MCF 10A (cell line): ENCODE measurements at regions not wholly inside any gene's neighbourhood (a gene's known extent, or its start where the extent isn't known, plus 50 kb on each side); places are given as distances from the start of the nearest gene placed in this dataset.
"Not testable (repeated sequence)": the region's sequence is repeated elsewhere in the genome, so short reads cannot be mapped to it uniquely, and the experiment has no call there.

Experiments
- BruUV-seq: library from RNA; stranded (reverse); fragments of 400-500 nt; replicated peaks from 2 replicates; lab custom pipeline; 2021; lab: Mats Ljungman, UMichigan
- CTCF ChIA-PET: fragments of 300-600 bp; sonication (Branson Sonifier 250); formaldehyde crosslinking; extraction: SDS; loops from one replicate; lab custom pipeline; 2021; ENCODE audit warnings: antibody characterized with exemption, inconsistent platforms; lab: Yijun Ruan, JAX
- POLR2A ChIA-PET: fragments of 300-600, 350-650 bp; sonication (Branson Sonifier 250); formaldehyde crosslinking; extraction: SDS; loops from one replicate; lab custom pipeline; 2020; ENCODE audit warnings: antibody characterized with exemption, inconsistent platforms; lab: Yijun Ruan, JAX
- DNase-seq: peaks from one replicate; pipeline ENCODE4 v3.0.0-alpha.2; 2018; ENCODE audit not compliant: unreplicated experiment
- H3K27ac Mint-ChIP-seq: one replicate; pipeline ENCODE4 v1.8.0; 2022; ENCODE audit warnings: mild to moderate bottlenecking, low read depth, mixed read lengths; ENCODE audit not compliant: unreplicated experiment
- H3K27me3 Mint-ChIP-seq: one replicate; pipeline ENCODE4 v1.8.0; 2022; ENCODE audit warnings: mixed read lengths; ENCODE audit not compliant: insufficient read depth, unreplicated experiment
- H3K36me3 Mint-ChIP-seq: one replicate; pipeline ENCODE4 v1.8.0; 2022; ENCODE audit warnings: mild to moderate bottlenecking, moderate library complexity, mixed read lengths; ENCODE audit not compliant: insufficient read depth, unreplicated experiment
- H3K4me1 Mint-ChIP-seq: one replicate; pipeline ENCODE4 v1.8.0; 2022; ENCODE audit warnings: mixed read lengths; ENCODE audit not compliant: insufficient read depth, unreplicated experiment
- H3K4me3 Mint-ChIP-seq: one replicate; pipeline ENCODE4 v1.8.0; 2022; ENCODE audit warnings: mild to moderate bottlenecking, moderate library complexity, mixed read lengths; ENCODE audit not compliant: unreplicated experiment
- H3K9me3 Mint-ChIP-seq: one replicate; pipeline ENCODE4 v1.8.0; 2022; ENCODE audit warnings: mixed read lengths; ENCODE audit not compliant: unreplicated experiment
- intact Hi-C: fragments of 100-400 bp; cut with micrococcal nuclease; formaldehyde crosslinking; loops from 2 replicates; pipeline ENCODE4 v1.14.1; 2022
- TF ChIP-seq, protein P1 (sequence below): fragments of 200-600 bp; IDR thresholded peaks from one replicate; pipeline ENCODE4 v1.8.0; 2022; ENCODE audit warnings: antibody characterized with exemption, mild to moderate bottlenecking; ENCODE audit not compliant: unreplicated experiment

GRCh38 chrX:3415011-3415410 lies 68.6 kb upstream of the MXRA5 start:
- no peak overlapping the region for H3K4me3 Mint-ChIP-seq
- BruUV-seq: no TSS peak
- H3K9me3 Mint-ChIP-seq: no peaks in the 10 kb centered on the region
- intact Hi-C loops: no loop called here
- ChIA-PET POLR2A (no interaction called here), CTCF (no interaction called here)
- peaks cover 19% of the 10 kb centered on the region for H3K27me3 Mint-ChIP-seq
- no peaks in the 10 kb centered on the region for H3K4me1 Mint-ChIP-seq
- H3K27ac Mint-ChIP-seq: no peak overlapping the region
- TF ChIP-seq, protein P1, sequence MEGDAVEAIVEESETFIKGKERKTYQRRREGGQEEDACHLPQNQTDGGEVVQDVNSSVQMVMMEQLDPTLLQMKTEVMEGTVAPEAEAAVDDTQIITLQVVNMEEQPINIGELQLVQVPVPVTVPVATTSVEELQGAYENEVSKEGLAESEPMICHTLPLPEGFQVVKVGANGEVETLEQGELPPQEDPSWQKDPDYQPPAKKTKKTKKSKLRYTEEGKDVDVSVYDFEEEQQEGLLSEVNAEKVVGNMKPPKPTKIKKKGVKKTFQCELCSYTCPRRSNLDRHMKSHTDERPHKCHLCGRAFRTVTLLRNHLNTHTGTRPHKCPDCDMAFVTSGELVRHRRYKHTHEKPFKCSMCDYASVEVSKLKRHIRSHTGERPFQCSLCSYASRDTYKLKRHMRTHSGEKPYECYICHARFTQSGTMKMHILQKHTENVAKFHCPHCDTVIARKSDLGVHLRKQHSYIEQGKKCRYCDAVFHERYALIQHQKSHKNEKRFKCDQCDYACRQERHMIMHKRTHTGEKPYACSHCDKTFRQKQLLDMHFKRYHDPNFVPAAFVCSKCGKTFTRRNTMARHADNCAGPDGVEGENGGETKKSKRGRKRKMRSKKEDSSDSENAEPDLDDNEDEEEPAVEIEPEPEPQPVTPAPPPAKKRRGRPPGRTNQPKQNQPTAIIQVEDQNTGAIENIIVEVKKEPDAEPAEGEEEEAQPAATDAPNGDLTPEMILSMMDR: no peak
- no peak for DNase-seq
- H3K36me3 Mint-ChIP-seq: no peaks in the 10 kb centered on the region

GRCh38 chrX:3411626-3412025 lies 65.2 kb upstream of the MXRA5 start:
- H3K9me3 Mint-ChIP-seq, intact Hi-C loops, CTCF ChIA-PET, DNase-seq, H3K4me1 Mint-ChIP-seq, H3K27ac Mint-ChIP-seq, H3K36me3 Mint-ChIP-seq, POLR2A ChIA-PET, BruUV-seq, H3K4me3 Mint-ChIP-seq: not testable (repeated sequence)
- peaks cover 19% of the 10 kb centered on the region for H3K27me3 Mint-ChIP-seq

DNA sequence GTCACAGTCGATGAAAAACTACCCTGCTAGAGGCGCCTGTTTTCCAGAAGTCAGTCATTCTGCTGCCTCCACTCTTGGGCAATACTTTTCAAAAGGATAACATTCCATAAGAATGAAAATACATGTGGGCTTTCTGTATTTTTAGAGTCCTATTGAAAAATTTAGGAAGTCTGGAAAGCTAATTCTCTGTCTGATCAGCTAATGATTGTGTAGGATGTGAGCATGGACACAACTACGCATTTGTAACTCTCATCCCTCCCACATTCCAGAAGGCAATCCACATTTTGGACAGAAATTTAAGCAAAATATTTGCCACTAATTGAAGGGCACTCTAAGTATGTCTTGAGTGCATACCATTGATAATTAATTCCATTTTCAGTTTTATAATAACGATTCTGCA lies 63.5 kb upstream of the MXRA5 start:
- H3K4me1 Mint-ChIP-seq, H3K4me3 Mint-ChIP-seq, DNase-seq, H3K27me3 Mint-ChIP-seq, CTCF ChIA-PET, H3K36me3 Mint-ChIP-seq, POLR2A ChIA-PET, intact Hi-C loops, H3K27ac Mint-ChIP-seq, BruUV-seq, H3K9me3 Mint-ChIP-seq: not testable (repeated sequence)

GRCh38 chrX:3407781-3408180 lies 61.3 kb upstream of the MXRA5 start:
- Mint-ChIP-seq H3K9me3 (no peaks in the 10 kb centered on the region), H3K36me3 (no peaks in the 10 kb centered on the region), H3K27me3 (peaks cover 11% of the 10 kb centered on the region), H3K4me1 (no peaks in the 10 kb centered on the region), H3K4me3 (no peak overlapping the region), H3K27ac (no peak overlapping the region)
- TF ChIP-seq, protein P1: no peak
- ChIA-PET POLR2A (no interaction called here), CTCF (interaction anchor here (0.9 kb wide), 1 partner anchor 141 kb away, joined by 3 read pairs; no protein-coding TSS in a partner anchor)
- intact Hi-C loops: no loop called here
- no peak for DNase-seq
- BruUV-seq: no TSS peak

- BruUV-seq: no TSS peak
- intact Hi-C loops: no loop called here
- no peak overlapping the region for H3K27ac Mint-ChIP-seq
Measured at GRCh38 chrX:3407121-3407520, 60.7 kb upstream of the MXRA5 start.

More at GRCh38 chrX:3407121-3407520, 60.7 kb upstream of the MXRA5 start:
- Mint-ChIP-seq H3K4me1 (no peaks in the 10 kb centered on the region), H3K27me3 (peaks cover 18% of the 10 kb centered on the region), H3K9me3 (no peaks in the 10 kb centered on the region), H3K36me3 (no peaks in the 10 kb centered on the region), H3K4me3 (no peak overlapping the region)
- ChIA-PET CTCF (interaction anchor here (0.6 to 0.9 kb wide), 2 partner anchors 127 to 141 kb away, joined by 3 read pairs; no protein-coding TSS in a partner anchor), POLR2A (interaction anchor here (0.6 kb wide), 1 partner anchor 71 kb away, joined by 3 read pairs; no protein-coding TSS in a partner anchor)
- TF ChIP-seq, protein P1: no peak
- DNase-seq: no peak
